Activated gamma-delta T cell (primary cell): ENCODE measurements at regions not wholly inside any gene's neighbourhood (a gene's known extent, or its start where the extent isn't known, plus 50 kb on each side); places are given as distances from the start of the nearest gene placed in this dataset.
"Not testable (repeated sequence)": the region's sequence is repeated elsewhere in the genome, so short reads cannot be mapped to it uniquely, and the experiment has no call there.

Experiments
- DNase-seq: peaks from one replicate; lab custom pipeline; 2025; lab: John Stamatoyannopoulos, UW

DNA sequence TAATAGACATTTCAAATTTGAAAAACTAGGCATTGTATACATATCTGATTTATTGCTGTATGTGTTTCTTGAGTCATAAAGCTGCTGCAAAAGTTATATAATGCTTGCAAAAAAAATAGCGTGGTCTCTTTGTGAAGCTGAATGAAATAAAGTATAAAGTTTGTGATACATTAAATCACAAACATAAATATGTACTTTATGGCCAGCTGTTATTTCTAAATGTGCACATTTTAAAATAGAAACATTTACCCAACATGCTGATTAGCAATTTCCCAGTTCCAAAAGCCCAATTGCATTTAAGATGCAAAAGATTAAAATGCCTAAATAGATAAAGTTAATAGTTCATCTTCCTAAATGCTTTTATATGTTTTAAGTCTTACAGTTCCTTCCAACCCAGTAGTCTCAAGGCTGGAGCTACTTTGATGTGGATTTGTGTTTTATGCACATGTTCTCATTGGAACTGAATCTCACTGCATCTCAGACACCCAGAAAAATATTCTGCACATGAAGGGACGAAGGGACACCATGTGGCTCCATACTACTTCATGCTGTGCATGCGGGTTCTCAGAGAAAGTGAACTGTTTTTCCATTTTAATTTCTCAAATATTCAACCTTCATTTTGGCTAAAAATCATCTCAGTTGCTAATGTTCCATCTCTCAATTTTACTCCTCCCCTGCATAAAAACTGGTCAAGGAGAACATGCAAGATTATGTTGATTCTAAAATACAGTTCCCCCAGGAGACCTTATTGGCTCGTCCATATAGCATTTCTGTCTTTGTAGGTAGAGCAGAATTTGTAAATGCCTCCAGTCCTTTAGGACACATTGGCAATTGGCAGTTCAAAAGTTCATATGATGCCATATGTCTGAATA, 304.6 kb downstream of the MTX2 start:
- no peak for DNase-seq

DNA sequence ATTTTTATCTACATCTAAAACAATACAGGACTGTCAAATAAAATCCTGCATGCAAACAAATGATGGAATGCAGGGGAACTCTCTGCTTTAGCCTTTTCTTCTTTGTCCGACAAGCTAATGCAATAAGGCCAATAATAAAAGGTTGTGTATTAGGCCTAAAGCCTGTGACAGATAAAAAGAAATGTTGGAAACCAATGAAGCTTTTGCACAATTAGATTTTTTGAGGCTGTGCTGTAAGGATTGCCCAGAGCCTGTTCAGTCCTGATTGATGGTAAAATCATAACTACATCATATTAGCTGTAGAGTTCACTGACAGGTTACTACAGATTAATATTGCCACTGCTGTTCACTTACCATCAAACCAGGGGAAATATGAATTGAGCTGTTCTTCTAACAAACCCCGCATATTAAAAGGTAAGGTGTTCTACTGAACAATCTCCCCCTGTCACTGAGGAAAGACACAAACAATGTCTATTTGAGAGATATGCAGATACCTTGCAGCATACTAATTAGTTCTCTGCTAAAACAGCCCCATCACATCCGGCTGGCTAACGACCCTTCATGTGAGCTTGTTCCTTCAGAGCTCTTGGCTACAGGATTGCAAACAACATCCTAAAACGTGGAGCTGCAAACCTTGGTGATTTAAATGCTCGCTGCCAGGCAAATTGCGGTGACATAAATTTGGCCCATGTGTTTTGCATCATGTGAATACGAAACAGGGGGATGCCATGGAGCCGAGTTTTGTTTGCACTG, 305.4 kb downstream of the MTX2 start:
- DNase-seq = no peak

DNA sequence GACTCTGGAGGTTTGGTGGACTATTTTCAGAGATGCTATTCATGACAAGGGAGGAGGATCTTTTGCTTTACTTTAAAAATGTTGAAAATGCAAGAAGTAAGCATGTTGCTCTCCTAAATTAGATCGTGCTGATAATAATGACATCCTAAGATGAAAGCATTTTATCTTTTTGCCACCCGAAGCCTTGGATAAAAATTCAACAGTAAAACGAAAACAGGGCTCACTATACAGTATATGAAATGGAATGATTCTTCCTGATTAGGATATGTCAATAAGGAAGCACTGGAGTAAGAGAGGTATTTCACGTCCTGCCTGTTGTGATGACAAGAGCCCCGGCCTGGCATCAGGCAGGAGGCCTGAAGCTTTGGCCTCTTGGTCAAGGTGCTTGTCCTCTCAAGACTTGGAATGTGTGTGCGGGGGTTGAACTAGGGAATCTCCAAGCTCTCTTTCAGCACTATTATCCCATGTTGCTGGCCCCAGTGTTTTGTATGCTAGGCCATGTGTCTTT, 306.0 kb downstream of the MTX2 start:
- DNase-seq = no peak

DNA sequence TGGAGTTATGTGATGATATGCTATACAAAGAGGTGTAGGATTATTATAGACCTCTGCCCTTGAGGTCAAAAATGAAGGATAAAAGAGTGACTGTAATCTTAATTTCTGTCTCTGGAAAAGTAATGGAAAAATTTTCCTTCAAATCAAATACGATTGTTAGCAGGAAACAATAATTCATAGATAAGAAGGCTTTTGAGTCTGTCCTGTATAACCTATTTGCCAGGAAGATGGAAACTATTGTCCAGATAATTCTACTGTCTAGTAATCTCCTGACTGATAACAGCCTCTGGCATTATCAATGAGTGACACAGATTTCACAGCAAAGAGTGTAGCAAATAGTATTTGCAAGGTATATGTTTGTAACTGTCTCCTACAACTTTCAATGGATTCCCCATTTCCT, 307.8 kb downstream of the MTX2 start:
- DNase-seq = no peak

DNA sequence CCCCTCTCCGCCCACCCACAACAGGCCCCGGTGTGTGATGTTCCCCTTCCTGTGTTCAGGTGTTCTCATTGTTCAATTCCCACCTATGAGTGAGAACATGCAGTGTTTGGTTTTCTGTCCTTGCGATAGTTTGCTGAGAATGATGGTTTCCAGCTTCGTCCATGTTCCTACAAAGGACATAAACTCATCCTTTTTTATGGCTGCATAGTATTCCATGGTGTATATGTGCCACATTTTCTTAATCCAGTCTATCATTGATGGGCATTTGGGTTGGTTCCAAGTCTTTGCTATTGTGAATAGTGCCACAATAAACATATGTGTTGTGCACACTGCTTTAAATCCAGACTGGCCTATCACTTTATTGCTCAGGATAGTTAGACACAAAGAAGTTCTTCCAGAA, 309.1 kb downstream of the MTX2 start:
- DNase-seq = not testable (repeated sequence)

DNA sequence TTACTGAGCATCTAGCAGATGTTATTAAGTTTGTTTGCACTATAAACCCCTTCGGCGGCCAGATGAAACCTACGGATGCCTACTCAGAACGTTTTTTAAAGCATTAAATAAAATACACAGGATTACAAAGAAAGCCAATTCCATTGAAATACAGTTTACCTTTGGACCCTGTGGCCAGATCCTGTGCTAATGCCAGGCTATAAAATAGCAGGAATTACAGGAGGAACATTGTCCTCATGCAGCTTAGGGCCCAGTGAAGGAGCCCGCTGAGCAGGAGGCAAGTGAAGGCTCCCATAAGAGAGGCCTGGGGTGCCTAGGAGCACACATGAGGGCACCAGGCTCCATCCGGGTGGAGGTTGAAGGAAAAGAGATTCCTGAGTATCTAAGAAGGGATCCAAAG, 310.4 kb downstream of the MTX2 start:
- no peak for DNase-seq

DNA sequence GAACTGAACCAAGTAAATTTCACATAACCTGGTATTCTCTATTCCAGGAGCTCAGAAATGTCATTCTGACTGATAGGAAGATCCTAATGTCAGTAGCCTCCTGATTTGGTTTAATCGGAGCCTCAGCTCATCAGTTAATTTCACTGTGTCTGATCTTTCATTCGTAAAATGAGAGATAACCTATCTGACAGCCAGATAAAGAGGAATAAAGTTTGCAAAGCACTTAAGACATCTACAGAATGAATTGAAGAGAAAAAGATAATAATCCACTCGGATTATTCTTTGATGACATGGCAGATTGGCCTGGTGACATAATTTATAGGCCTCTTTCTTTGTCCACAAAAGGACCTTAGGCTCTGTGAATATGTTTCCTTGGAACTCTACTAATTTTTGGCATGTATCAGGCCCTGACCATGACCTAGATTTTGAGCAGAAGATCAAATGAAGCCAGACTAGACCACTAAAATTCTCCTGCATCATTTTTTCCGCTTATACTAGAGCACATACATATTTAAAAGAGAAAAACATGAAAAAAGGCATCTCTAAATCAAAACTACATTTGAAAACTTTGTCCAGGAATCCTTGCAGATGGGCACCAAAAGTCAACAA, 312.4 kb downstream of the MTX2 start:
- no peak for DNase-seq

DNA sequence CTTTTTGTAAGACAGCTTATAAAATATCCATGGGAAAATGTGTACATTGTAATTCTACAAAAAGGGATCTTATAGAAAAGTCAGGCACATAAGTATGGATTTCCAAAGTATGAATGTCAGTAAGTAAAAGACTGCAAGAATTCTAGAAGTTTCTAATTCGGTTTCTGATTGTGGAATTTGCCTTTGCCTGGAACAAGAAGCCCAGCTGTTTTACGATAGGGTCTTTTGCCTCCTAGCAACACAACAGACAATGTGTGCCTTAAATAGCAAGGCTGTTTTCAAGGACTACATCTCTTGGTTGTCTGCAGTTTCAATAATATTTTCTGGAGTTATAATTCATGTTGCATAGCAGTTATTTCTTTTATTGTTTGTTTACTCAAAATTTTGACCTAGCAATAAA, 312.9 kb downstream of the MTX2 start:
- no peak for DNase-seq

DNA sequence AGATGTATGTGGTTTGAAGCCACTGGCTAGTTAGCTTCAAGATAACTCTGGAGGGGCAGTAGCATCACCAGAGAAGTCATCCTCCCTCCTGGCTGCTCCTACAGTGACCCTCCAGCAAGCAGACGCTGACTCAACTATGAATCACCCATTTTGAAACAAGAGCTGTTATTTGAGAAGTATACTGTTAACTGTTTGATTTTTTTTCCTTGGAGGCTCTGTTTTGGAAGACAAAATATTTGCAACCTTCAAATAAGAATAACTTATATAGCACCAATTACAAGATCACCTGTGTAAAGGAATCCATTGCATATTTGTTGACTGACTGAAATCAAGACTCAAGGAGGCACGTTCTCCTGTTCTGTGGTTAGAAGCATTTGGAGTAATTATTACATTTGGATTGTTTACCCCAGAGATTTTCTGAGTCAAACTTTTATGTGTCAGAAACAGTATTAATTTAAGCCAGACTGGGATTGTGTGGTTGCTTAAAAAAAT, 313.8 kb downstream of the MTX2 start:
- DNase-seq = no peak

DNA sequence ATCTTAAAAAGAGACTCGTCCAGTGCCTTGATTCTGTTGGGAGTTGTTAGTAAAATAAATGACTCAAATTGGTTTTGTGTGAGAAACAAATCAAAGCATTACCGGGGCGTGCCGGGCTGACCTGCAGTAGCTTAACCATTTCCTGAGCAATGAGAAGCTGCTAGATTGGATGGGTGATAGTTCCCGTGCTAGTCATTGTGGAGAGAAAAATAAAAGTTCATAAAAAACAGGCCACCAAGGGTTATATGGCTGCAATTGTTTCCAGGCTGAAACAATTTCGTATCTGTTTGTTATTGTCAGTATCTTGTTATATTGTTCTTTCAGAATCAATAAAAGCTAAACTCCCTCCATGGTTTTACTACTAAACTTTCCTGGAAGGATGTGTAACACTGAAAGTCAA, 314.4 kb downstream of the MTX2 start:
- no peak for DNase-seq

DNA sequence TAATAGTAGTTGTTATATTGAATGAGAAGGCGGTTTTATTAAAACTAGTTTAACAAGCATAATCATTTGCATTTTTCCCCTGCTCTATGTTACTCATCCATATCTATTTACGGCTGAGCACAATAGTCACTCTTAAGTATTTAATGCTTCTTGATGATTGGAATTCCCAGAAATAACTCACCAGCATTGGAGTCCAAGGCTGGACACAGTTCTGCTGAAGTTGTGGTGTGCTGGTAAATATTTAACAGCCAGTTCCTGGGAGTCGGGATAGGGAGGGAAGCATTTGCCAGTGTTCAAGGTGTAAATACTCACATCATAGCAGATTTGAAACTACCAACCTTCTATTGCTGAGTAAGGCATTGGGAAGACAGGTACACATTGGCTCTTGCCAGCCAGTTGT, 315.1 kb downstream of the MTX2 start:
- DNase-seq = no peak

DNA sequence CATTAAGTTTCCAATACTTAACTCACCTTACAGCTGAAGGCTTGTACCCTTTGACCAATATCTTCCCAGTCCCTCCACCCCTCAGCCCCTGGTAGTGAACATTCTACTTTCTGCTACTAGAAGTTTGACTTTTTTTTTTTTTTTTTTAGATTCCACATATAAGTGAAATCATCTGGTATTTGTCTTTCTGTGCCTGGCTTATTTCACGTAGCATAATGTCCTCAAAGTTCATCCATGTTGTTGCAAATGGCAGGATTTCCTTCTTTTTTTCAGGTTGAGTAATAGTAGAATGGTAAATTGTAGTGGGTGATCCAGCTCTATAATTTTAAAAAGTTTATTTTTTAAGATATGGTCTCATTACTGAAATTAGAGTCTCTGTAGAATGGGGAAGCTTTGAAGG, 316.0 kb downstream of the MTX2 start:
- no peak for DNase-seq

DNA sequence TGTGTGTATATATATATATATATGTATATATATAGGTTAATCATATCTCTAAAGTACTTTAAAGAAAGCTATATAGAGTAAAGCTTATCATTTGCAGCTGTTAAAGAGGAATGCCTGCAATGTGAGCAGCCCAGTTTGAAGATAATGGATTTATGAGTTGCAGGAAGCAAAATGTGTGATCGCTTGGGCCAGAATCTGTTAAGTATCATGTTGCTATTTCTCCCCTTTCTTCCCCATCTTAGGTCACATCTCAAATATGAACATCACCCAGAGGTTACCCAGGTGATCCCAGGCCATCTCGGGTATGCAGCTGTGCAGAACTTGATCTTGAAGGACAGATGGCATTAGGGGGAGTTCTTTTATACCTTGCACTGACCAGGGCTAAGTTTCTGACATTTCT, 316.5 kb downstream of the MTX2 start:
- no peak for DNase-seq

DNA sequence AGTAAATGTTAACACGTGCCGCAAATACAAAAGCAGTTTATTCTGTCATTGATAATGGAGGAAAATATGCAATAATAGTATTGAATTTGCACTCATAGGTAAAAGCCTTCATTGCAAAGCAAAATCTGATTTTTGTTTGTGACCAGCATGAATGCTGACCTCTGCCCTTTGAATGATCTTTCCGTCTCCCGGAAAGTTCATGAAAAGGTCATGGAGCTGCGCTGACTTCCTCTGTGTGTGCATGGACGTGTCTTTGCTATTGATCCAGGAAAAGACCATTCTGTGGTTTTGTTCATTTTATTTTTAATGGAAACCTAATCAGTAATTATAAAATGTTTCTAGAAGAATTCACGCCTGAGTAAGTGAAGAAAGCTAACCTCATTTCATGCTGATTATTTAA, 320.0 kb downstream of the MTX2 start:
- no peak for DNase-seq

DNA sequence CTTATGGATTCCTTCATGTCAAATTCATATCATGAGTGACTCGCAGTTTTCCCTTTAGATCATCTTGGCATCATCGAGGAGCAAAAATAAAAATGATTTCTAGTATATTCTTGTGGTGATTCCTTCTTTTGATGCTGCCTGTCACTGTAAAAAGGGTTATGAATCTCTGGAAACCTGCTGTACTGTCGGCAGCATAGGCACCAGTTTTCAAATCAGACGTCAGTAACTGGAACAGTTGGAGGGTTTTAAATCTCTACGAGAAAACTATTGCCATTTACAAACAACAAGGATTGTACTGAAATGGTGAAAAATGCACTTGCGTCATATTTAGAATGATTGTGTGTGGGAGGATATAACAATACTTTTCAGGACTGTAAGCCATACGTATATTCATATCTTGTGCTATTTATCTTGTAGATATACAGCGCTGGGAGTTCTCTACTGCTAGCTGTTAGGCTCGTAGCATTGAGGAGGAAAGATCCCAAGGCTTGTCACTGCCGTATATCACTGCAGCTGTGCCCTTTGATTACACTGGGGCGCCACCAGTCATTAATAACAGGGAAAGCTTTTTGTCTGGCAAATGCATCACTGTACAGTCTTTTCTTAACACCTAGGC, 320.7 kb downstream of the MTX2 start:
- DNase-seq = no peak

DNA sequence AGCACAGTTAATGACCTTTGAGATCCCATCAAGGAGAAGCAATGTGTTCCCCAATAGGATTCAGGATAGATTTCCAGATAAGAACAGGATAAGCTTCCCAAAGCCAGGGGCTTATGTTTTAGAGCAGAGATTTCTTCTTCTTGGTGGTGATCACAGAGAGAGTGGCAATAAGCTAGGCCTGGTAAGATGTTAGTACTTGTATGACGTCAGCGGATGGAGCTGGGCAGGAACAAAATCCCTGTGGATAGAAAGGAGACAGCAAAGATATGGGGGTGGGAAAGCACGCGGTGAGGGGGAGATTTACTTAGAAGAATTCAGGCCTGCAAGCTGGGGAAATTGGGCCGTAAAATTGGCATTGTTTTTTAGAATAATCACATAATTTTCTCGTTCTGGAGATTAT, 323.0 kb downstream of the MTX2 start:
- no peak for DNase-seq

DNA sequence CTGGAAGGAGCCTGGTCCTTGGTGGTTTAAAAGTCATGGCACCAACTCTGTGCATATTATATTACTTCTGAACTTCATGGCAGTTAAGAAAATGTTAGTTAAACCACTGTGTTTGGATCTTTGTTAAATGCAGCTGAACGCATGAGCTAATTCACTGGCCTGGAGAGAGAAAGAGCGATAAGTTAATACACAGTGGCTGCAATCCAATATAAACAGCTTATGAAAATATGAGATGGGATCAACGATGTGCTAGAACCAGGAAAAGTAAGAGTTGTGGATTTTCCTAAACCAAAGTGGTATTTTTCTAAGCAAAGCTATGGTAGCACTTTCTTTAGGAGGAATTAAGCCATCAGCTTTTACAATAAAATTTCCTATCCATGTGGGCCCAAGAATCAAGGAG, 326.7 kb downstream of the MTX2 start:
- DNase-seq = no peak

DNA sequence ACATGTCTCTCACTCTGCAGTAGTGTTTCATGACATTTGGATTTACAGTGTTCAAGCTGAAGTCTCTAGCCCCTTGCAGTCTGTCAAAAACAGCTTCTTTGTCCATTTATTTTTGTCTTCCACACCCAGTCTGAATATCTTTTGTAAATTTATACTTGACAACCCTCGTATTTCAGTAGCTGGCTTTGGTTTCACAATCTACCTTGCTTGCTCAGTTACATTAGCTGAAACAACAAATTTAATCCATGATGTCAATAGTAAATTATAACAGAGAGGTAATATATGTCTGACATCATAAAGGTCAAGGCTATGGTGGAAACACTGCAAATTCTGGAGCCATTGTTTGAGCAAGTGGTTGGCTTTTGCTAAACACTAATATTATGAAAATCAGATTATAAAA, 328.7 kb downstream of the MTX2 start:
- DNase-seq = no peak

DNA sequence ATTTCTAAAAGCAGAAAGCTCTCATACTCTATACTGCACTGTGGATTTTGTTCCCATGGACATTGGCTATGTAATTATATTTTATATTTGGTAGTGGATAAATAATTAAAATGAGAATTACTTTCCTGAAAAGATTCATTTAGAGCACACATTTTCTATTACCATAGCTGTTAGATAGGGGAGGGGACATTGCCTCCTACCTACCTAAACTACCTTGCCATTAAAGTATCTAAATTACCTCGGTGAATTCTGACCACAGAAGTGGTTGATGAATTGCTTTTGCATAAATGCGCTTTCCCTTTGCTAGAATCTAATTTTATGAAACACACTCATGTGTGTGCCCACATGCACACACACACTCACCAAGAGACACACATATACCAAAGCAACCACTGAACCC, 329.1 kb downstream of the MTX2 start:
- no peak for DNase-seq

DNA sequence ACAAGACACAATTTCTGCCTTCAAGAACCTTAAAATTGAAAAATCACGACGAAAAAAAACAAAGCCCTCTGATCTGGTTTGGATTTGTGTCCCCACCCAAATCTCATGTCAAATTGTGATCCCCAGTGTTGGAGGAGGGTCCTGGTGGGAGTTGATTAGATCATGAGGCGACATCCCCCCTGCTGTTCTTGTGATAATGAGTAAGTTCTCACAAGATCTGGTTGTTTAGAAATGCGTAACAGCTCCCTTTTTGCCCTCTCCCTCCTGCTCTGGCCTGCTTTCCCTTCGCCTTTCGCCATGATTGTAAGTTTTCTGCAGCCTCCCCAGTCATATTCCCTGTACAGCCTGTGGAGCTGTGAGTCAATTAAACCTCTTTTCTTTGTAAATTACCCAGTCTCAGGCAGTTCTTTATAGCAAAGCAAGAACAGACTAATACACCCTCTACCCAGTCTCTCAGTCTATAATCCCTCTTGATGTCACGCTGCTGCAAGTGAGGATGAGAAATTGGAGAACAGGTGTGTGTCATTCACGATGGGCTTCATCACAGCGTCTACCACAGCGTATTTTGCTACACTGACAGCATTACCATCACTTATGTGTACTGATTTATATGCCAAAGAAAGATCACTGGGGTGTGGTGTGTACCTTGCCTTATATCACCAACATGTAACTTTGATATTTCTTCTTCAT, 330.7 kb downstream of the MTX2 start:
- DNase-seq = no peak

DNA sequence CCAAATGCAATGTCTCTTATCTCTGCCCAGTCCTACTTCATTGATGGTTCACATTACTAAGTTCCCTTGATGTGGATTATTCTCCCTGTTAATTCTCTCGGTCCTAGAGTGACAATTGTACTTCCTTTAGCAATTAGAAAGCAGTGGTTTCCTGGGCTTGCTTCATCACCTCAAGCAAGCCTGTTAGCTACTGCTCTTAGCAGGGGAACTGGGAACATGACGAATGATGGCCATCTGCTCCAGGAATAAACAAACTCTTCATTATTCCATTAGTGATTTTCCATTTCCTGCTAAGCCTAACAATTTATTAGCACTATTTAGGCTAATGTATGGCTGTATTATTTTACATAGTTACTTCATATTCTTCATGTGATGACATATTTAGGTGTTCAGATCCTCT, 331.8 kb downstream of the MTX2 start:
- no peak for DNase-seq

DNA sequence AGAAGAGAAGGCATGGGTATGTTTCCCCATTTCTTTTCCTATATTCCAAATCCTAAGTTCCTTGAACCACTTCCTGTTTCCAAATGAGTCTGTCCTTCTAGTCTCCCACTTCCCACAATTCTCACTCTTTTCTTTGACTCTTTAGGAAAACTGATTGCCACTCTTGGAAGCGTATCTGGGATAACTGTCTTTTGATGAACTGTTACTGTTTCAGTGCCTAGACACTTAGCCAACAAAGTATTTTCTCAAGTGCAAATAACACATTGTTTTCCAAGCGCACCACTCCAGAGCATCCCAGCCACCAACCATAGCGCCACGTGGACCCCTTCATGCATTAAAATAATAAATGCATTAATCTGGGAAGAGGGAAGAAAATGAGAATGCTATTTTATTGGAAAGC, 342.8 kb downstream of the MTX2 start:
- no peak for DNase-seq
